Psoas muscle (tissue), 7 donors: ENCODE measurements at regions not wholly inside any gene's neighbourhood (a gene's known extent, or its start where the extent isn't known, plus 50 kb on each side); places are given as distances from the start of the nearest gene placed in this dataset.

ENCODE experiments used
- ATAC-seq, 4 donors: fragments of 200-7000 bp; cut with Tn5 transposase; one replicate each; pipeline ENCODE4 v1.9.1; 2020; ENCODE audit warnings: moderate library complexity in 3 of 4, mild to moderate bottlenecking in 2 of 4
- DNase-seq, 2 donors: peaks; one replicate each; pipeline ENCODE4 v3.0.0-alpha.2; 2020
- H3K27ac ChIP-seq: fragments of 200-600 bp; one replicate; pipeline ENCODE4 v1.8.0; 2022
- H3K27me3 ChIP-seq, 3 donors: fragments of 200-600 bp in 1 of 3; one replicate each; pipeline versions ENCODE4 v1.6.1 to v1.8.0; 2013 to 2022; ENCODE audit warnings: low read length in 2 of 3, mild to moderate bottlenecking in 2 of 3, moderate library complexity in 1 of 3; ENCODE audit not compliant: insufficient read depth in 3 of 3
- H3K36me3 ChIP-seq, 2 donors: fragments of 200-600 bp in 1 of 2; one replicate each; pipeline versions ENCODE4 v1.6.1 to v1.8.0; 2013 to 2022; ENCODE audit warnings: low read depth in 1 of 2, mild to moderate bottlenecking in 1 of 2, moderate library complexity in 1 of 2; ENCODE audit not compliant: insufficient read depth in 1 of 2
- H3K4me1 ChIP-seq: fragments of 200-600 bp; one replicate; pipeline ENCODE4 v1.8.0; 2022
- H3K4me3 ChIP-seq: fragments of 200-600 bp; one replicate; pipeline ENCODE4 v1.8.0; 2022; ENCODE audit warnings: mild to moderate bottlenecking
- H3K9me3 ChIP-seq: fragments of 200-600 bp; one replicate; pipeline ENCODE4 v1.8.0; 2022
- CTCF ChIP-seq: fragments of 200-600 bp; IDR thresholded peaks from one replicate; pipeline ENCODE4 v1.8.0; 2022; ENCODE audit warnings: antibody characterized with exemption
- WGBS, 3 donors: extraction: QIAGEN DNeasy Blood & Tissue Kit; methylation state at CpG; one replicate each; pipeline versions ENCODE4 v1.1.6 to v1.1.7; 2013; 5-methylcytosine and 5-hydroxymethylcytosine counted together
- intact Hi-C, 2 donors: fragments of 100-400 bp; cut with DNase I; formaldehyde crosslinking; loops; one replicate each; pipeline versions ENCODE4 v1.11.0 to v1.14.2; 2022
- donor health status: healthy with polysubstance abuse.
- donor health status: DM: no; HTN: no; CAD: no; lungs with moderate emphysema.
- donor health status: Bipolar disorder and iron deficiency.
- donor health status: healthy.
- donor health status: DM: yes; HTN: yes; CAD: no.
- donor health status: DM: no; HTN: no; CAD: no.
- donor health status: DM: yes; HTN: yes; CAD: no.

- WGBS, 3 donors: 51 to 66% (median 60%) methylated on average over 3 of the region's 3 CpGs
- no peaks in the 10 kb centered on the region for H3K4me1 ChIP-seq
- no peak overlapping the region for H3K4me3 ChIP-seq
- no peaks in the 10 kb centered on the region for H3K9me3 ChIP-seq
- intact Hi-C loops: no loop called here
- DNase-seq: no peak
- TF ChIP-seq CTCF: no peak
- no peak overlapping the region for H3K27ac ChIP-seq
- ATAC-seq: no peak
- H3K36me3 ChIP-seq: no peaks in the 10 kb centered on the region
- H3K27me3 ChIP-seq: no peaks in the 10 kb centered on the region
Observed at GRCh38 chr20:41798930-41799502, 180.8 kb upstream of the CHD6 start.

- no peak for ATAC-seq
- intact Hi-C loops: no loop called here
- TF ChIP-seq CTCF: no peak
- no peak overlapping the region for H3K27ac ChIP-seq
- no peaks in the 10 kb centered on the region for H3K9me3 ChIP-seq
- no peak overlapping the region for H3K4me3 ChIP-seq
- no peaks in the 10 kb centered on the region for H3K27me3 ChIP-seq
- DNase-seq: no peak
- no peaks in the 10 kb centered on the region for H3K4me1 ChIP-seq
- H3K36me3 ChIP-seq: no peaks in the 10 kb centered on the region
- WGBS, 3 donors: 13 to 31% (median 18%) methylated on average over 4 of the region's 4 CpGs
Observed at GRCh38 chr20:41786158-41786557, 168.0 kb upstream of the CHD6 start.

- H3K4me1 ChIP-seq: no peaks in the 10 kb centered on the region
- ATAC-seq: no peak
Observed at GRCh38 chr20:41784209-41784958, 166.2 kb upstream of the CHD6 start.

GRCh38 chr20:41783423-41784208 lies 165.4 kb upstream of the CHD6 start:
- Histone ChIP-seq H3K4me3 (no peak overlapping the region), H3K27me3 (no peaks in the 10 kb centered on the region), H3K4me1 (no peaks in the 10 kb centered on the region), H3K27ac (no peak overlapping the region), H3K36me3 (no peaks in the 10 kb centered on the region), H3K9me3 (no peaks in the 10 kb centered on the region)
- DNase-seq: no peak
- intact Hi-C loops: no loop called here
- no peak for ATAC-seq
- TF ChIP-seq CTCF: no peak
- WGBS, 3 donors: 74 to 76% (median 76%) methylated on average over 7 of the region's 7 CpGs

More at GRCh38 chr20:41784209-41784958, 166.2 kb upstream of the CHD6 start:
- Histone ChIP-seq H3K27ac (no peak overlapping the region), H3K4me3 (no peak overlapping the region), H3K36me3 (no peaks in the 10 kb centered on the region), H3K9me3 (no peaks in the 10 kb centered on the region), H3K27me3 (no peaks in the 10 kb centered on the region)
- DNase-seq: no peak
- 75 to 77% (median 76%) methylated on average over 5 of the region's 5 CpGs for WGBS, 3 donors
- TF ChIP-seq CTCF: no peak
- intact Hi-C loops: no loop called here
